ENCODE measurements at regions not wholly inside any gene's neighbourhood (a gene's known extent, or its start where the extent isn't known, plus 50 kb on each side); places are given as distances from the start of the nearest gene placed in this dataset.

DNA sequence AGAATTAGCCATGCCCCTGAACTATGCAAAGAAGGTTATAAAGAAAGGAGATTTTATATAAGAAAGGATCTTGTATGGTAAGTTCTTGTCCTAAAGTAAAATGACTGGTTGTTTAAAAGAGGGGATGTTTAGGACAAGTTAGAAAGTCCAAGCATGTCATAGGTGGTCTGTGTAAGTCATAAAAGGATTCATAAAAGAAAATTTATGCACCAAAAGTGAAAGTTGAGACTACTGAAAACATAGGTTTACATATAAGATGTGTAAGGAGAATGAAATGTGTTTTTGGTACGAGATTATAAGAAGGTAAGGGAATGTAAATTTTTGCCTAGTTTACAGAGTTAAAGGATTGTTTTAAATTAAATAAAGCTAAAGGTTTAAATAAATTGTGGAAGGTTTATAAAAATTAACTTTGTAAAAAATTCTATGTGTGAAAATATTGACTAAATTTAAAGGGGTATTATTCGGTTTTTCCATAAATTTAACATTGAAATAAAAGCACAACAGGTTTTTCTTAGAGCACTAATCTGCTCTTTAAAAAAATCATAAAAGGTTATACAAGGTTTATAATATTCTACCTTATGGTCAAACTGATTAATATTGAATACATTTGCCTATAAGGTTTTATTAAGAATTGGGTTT lies 93.6 kb upstream of the UST start:
- DNase-seq (ENCODE audit: low read depth), result no peak
- TF ChIP-seq CTCF (IDR thresholded peaks at IDR 0.05; ENCODE audit: insufficient read depth, low read depth, low read length, missing control alignments), result no peak
- H3K4me3 ChIP-seq (ENCODE audit: low read length), result no peak overlapping the region

DNA sequence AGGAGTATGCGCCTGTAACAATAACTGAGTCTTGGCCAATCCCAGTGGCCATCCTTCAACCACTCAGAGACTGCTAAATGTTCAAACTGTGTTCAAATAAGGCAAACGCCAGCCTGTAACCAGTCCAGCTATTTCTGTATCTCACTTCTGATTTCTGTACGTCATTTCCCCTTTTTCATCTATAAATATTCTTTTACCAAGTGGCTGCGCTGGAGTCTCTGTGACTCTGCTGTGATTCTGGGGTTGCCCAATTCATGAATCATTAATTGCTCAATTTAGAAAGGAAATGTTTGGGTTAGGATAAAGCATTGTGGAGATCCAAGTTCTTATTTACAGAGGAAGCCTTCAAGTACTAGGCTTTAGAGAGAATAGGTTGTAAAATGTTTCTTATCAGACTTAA lies 89.8 kb upstream of the UST start:
- no peak for TF ChIP-seq CTCF (IDR thresholded peaks at IDR 0.05; ENCODE audit: insufficient read depth, low read depth, low read length, missing control alignments)
- peak; percentile 60 for DNase-seq (ENCODE audit: low read depth)
- H3K4me3 ChIP-seq (ENCODE audit: low read length), result no peak overlapping the region

DNA sequence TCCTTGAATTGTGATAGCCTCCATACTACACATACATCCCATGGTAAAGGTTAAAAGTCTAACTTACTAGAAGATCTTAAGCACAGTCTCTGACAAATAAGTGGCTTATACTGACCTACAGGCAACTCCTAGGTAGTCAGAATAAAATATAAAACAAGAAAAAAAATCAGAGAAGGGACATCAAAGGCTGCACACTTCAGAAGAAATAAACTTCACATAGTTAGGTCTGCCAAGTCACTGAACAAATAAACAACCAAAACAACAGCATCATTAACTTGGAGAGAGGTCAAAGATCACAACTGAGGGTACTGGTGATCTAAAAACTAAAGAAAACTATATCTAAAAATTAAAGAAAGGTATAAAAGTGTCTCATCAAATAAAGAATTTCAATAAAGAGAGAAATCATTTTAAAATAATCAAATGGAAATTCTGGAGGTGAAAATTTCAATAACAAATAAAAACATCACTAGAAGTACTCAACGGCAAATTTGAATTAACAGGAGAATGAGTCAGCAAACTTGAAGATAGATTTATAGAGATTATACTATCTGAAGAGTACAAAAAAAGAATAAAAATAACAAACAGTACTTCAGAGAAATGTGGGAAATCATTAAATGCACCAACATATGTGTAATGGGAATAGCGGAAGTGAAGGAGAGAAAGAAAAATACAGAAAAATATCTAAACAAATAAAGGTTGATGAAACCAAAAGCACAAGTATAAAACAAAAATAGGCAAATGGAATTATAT lies 88.0 kb upstream of the UST start:
- DNase-seq (ENCODE audit: low read depth), result no peak
- TF ChIP-seq CTCF (IDR thresholded peaks at IDR 0.05; ENCODE audit: insufficient read depth, low read depth, low read length, missing control alignments), result no peak
- H3K4me3 ChIP-seq (ENCODE audit: low read length), result no peak overlapping the region

GRCh38 chr6:148667395-148667794 lies 79.4 kb upstream of the UST start:
- DNase-seq (ENCODE audit: low read depth), result no peak
- TF ChIP-seq CTCF (IDR thresholded peaks at IDR 0.05; ENCODE audit: insufficient read depth, low read depth, low read length, missing control alignments), result no peak
- H3K4me3 ChIP-seq (ENCODE audit: low read length), result no peak overlapping the region

- H3K4me3 ChIP-seq (ENCODE audit: low read length), result no peak overlapping the region
- TF ChIP-seq CTCF (IDR thresholded peaks at IDR 0.05; ENCODE audit: insufficient read depth, low read depth, low read length, missing control alignments), result no peak
Observed at GRCh38 chr6:148671085-148671484, 75.7 kb upstream of the UST start.

DNA sequence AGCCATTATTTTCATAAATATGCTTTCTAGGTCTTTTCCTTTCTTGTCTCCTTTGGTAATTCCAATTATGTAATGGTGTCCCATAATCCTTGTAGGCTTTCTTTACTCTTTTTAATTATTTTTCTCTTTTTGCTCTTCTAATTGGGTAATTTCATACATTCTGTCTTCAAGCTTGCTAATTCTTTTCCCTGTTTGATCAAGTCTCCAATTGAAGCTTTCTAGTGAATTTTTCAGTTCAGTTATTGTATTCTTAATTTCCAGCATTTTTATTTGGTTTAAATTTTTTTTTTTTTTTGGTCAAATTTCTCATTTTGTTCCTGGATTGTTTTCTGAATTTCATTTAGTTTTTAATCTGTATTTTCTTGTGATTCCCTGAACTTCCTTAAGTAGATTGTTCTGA lies 74.9 kb upstream of the UST start:
- no peak for DNase-seq (ENCODE audit: low read depth)
- H3K4me3 ChIP-seq (ENCODE audit: low read length), result no peak overlapping the region
- no peak for TF ChIP-seq CTCF (IDR thresholded peaks at IDR 0.05; ENCODE audit: insufficient read depth, low read depth, low read length, missing control alignments)

More at GRCh38 chr6:148671085-148671484, 75.7 kb upstream of the UST start:
- DNase-seq (ENCODE audit: low read depth), result no peak
